Activated T-cell treated with anti-CD3 and anti-CD28 coated beads, Interleukin-2, amount 50 U/mL, for 72 hours (primary cell): ENCODE measurements at regions not wholly inside any gene's neighbourhood (a gene's known extent, or its start where the extent isn't known, plus 50 kb on each side); places are given as distances from the start of the nearest gene placed in this dataset.

Experiments
- ATAC-seq, 2 donors: fragments of 150-1000 bp; cut with Tn5 transposase; replicated peaks in 1 of 2; 2 replicates each; pipeline ENCODE4 v1.10.0; 2021; ENCODE audit warnings: moderate library complexity in 2 of 2, mild to moderate bottlenecking in 1 of 2
- DNase-seq, 2 donors: peaks; one replicate each; pipeline ENCODE4 v3.0.0; 2021 to 2022; ENCODE audit warnings: mixed read lengths in 1 of 2
- H3K27ac Mint-ChIP-seq: one replicate; pipeline ENCODE4 v1.8.0; 2022; ENCODE audit warnings: mild to moderate bottlenecking, moderate library complexity, mixed read lengths
- H3K27me3 Mint-ChIP-seq: one replicate; pipeline ENCODE4 v1.8.0; 2022; ENCODE audit warnings: low read depth, mixed read lengths
- H3K36me3 Mint-ChIP-seq, 2 donors: one replicate each; pipeline ENCODE4 v1.8.0; 2022; ENCODE audit warnings: mixed read lengths in 2 of 2, mild to moderate bottlenecking in 1 of 2; ENCODE audit not compliant: insufficient read depth in 2 of 2
- H3K4me1 Mint-ChIP-seq: one replicate; pipeline ENCODE4 v1.8.0; 2022; ENCODE audit warnings: low read depth, mixed read lengths
- H3K4me3 Mint-ChIP-seq, 2 donors: one replicate each; pipeline ENCODE4 v1.8.0; 2022; ENCODE audit warnings: mild to moderate bottlenecking in 2 of 2, mixed read lengths in 2 of 2, moderate library complexity in 2 of 2
- H3K9me3 Mint-ChIP-seq, 2 donors: one replicate each; pipeline ENCODE4 v1.8.0; 2022; ENCODE audit warnings: mixed read lengths in 2 of 2

DNA sequence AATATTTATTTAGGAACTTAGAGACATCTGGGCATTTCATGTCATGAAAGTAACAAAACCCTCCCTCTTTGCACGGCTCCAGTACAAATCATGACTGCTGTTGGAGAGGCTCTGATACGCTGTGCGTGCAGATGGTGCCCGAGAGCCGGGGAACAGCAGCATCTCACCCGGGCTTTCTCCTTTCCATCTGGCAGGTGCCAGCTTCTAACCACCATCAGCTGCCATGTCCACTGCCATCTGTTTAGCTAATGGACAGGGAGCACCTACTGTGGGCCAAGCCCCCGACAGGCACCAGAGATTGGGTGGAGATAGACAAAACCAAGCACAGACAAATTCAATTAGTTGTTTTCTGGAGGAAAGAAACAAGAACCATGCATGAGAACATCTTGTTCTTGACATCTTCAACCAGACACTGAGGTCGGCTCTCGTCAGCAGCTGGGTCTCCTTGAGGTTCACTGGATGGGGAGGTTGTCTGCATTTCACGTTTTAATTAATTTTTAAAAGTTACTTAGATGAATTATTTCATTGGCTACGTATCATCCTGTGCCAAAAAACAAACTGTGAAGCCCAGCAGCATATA, 323.7 kb downstream of the THBS2 start:
- ATAC-seq (no peak), DNase-seq (no peak)
- no peak overlapping the region for H3K4me3 Mint-ChIP-seq
- peaks cover 13% of the 10 kb centered on the region for H3K27me3 Mint-ChIP-seq
- H3K27ac Mint-ChIP-seq: no peak overlapping the region
- no peaks in the 10 kb centered on the region for H3K36me3 Mint-ChIP-seq
- peaks cover 0 to 4% of the 10 kb centered on the region in 2 donors for H3K9me3 Mint-ChIP-seq
- no peaks in the 10 kb centered on the region for H3K4me1 Mint-ChIP-seq

GRCh38 chr6:168928012-168928411, 325.6 kb downstream of the THBS2 start:
- ATAC-seq: no peak
- no peaks in the 10 kb centered on the region for H3K4me1 Mint-ChIP-seq
- H3K4me3 Mint-ChIP-seq: no peak overlapping the region
- H3K27ac Mint-ChIP-seq: no peak overlapping the region
- H3K36me3 Mint-ChIP-seq: no peaks in the 10 kb centered on the region
- H3K9me3 Mint-ChIP-seq: peaks cover 0 to 4% of the 10 kb centered on the region in 2 donors
- H3K27me3 Mint-ChIP-seq: no peaks in the 10 kb centered on the region
- no peak for DNase-seq

DNA sequence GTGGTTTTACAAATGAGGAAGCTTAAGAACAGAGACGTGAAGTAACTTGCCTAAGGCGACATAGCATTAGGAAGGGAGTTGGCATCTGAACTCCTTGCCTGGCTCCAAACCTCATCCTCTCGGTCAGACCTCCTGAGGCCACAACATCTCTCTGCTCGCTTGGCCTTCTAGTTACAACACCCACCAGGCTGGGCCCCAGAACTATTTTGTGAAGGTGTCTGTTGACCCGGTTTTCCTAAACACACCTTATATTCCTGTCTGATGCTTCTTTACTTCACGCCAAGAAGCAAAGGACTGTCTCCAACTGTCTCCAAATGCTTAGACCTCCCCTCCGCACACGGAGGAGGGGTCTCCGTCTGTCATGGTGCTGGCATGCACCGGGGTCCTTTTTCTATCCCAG, 326.6 kb downstream of the THBS2 start:
- Mint-ChIP-seq H3K36me3 (no peaks in the 10 kb centered on the region), H3K27ac (no peak overlapping the region), H3K4me3 (no peak overlapping the region), H3K9me3 (peaks cover 0 to 4% of the 10 kb centered on the region in 2 donors), H3K4me1 (no peaks in the 10 kb centered on the region), H3K27me3 (no peaks in the 10 kb centered on the region)
- ATAC-seq (no peak), DNase-seq (no peak)

DNA sequence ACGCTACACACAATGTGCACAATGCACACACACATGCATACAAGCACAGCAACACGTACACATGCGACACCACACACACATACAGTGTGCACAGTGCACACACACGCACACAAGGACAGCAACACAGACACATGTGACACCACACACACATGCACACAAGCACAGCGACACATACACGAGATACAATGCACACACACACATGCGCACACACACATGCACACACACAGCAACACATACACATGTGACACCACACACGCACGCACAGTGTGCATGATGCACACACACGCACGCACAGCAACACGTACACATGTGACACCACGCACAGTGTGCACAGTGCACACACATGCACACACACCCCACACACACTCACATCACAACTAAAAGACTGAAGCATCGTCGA, 327.3 kb downstream of the THBS2 start:
- no peak overlapping the region for H3K27ac Mint-ChIP-seq
- peaks cover 0 to 4% of the 10 kb centered on the region in 2 donors for H3K9me3 Mint-ChIP-seq
- no peaks in the 10 kb centered on the region for H3K4me1 Mint-ChIP-seq
- ATAC-seq (no peak), DNase-seq (no peak)
- no peak overlapping the region for H3K4me3 Mint-ChIP-seq
- H3K27me3 Mint-ChIP-seq: no peaks in the 10 kb centered on the region
- no peaks in the 10 kb centered on the region for H3K36me3 Mint-ChIP-seq

- Mint-ChIP-seq H3K9me3 (peaks cover 0 to 4% of the 10 kb centered on the region in 2 donors), H3K4me1 (no peaks in the 10 kb centered on the region), H3K27ac (no peak overlapping the region), H3K27me3 (no peaks in the 10 kb centered on the region), H3K36me3 (no peaks in the 10 kb centered on the region), H3K4me3 (no peak overlapping the region)
- DNase-seq: no peak
- ATAC-seq: no peak
Measured at GRCh38 chr6:168925671-168926070, 328.0 kb downstream of the THBS2 start.

DNA sequence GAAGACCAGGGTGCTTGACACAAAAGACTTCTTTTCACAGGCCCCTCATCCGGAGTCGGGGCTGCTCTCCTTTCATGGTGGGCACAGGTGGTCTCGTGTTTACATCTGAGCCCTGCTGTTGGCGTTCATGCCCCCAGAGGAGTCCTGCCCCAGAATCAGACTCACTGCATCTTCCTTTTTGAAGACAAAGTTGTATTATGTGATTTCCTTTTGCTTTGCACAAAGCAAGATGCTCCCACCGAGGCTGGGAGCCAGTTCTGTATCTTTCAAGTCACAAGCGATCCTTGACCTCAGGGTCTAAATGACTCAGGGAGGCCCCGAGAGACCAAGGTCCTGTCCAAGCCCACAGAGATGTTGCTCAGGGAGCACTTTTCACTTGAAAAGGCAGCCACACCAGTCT, 330.5 kb downstream of the THBS2 start:
- DNase-seq: no peak
- Mint-ChIP-seq H3K4me3 (no peak overlapping the region), H3K36me3 (no peaks in the 10 kb centered on the region), H3K4me1 (no peaks in the 10 kb centered on the region), H3K27me3 (no peaks in the 10 kb centered on the region), H3K9me3 (peaks cover 0 to 4% of the 10 kb centered on the region in 2 donors), H3K27ac (no peak overlapping the region)
- no peak for ATAC-seq

DNA sequence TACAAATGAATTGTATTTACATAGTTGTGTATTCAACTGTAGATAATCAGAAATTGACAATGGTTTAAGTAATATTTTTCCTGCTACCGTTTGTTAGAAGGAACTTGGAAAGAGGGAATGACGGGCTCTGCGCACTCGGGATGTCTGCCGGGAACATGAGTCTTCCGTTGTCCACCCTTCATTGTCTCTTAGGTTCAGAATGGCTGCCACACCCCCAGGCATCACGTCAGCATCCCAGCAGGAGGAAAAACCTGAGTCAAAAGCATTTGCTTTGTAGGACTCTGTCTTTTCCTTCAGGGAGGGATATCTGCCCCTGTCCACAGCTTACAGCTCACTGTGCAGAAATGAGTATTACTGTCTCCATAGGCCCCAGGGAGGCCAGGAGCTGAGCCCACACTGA, 331.2 kb downstream of the THBS2 start:
- DNase-seq: no peak
- no peak for ATAC-seq
- Mint-ChIP-seq H3K4me1 (no peaks in the 10 kb centered on the region), H3K36me3 (no peaks in the 10 kb centered on the region), H3K27ac (no peak overlapping the region), H3K4me3 (no peak overlapping the region), H3K27me3 (no peaks in the 10 kb centered on the region), H3K9me3 (peaks cover 0 to 4% of the 10 kb centered on the region in 2 donors)

DNA sequence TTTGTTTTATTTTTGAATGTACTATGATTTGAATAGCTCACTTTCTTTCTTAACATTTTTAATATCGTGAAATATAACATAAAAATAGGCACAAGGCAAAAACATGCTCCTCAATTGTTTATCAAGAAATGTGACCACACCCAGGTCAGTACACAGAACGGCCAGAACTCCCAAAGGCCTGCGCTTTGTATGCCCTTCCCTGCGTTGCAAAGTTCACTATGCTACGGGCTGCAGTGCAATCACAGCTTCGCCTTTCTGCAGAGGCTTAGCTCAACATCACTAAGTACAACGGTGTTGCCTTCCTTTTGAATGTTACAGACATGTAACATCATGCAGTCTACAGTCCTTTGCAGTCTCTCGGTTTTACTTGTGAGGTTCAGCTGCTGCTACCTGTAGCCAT, 333.4 kb downstream of the THBS2 start:
- H3K4me3 Mint-ChIP-seq: no peak overlapping the region

DNA sequence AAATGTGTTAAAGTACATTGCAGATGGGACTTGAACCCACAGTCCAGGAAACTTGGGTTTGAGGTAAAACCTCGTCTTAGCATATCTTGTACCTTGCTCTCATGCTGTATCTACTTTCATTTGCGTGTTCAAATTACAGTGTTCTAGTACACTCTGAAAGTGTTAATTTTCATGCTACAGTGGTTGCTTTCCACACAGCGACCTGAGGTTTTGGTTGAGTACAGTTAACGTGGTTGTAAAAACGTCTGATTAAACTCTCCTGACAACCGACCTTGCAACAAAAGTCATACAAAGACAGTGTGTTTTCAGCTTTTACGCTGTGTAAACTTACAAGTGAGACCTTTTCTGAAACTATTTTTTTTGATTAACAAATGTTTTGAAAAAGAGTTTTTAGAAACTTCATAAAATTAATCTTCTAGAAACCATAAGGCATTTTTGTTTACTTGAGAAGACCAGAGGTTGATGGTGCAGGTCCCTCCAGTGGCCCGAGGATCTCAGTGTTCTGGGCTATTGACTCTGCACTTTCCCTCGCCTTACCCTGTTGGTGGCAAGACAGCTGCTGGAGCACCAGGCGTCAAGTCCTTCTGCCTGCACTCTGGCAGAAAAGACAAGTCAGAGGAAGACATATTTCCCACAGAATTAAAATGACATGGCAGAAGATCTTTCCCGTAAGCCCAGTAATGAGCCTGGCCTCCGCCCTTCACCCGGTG, 334.0 kb downstream of the THBS2 start:
- H3K27me3 Mint-ChIP-seq: no peaks in the 10 kb centered on the region
- ATAC-seq: no peak
- no peak overlapping the region for H3K4me3 Mint-ChIP-seq

More for the DNA sequence above, 333.4 kb downstream of the THBS2 start:
- Mint-ChIP-seq H3K27ac (no peak overlapping the region), H3K27me3 (no peaks in the 10 kb centered on the region), H3K9me3 (no peaks in the 10 kb centered on the region), H3K36me3 (no peaks in the 10 kb centered on the region), H3K4me1 (no peaks in the 10 kb centered on the region)
- ATAC-seq: no peak
- DNase-seq: no peak

DNA sequence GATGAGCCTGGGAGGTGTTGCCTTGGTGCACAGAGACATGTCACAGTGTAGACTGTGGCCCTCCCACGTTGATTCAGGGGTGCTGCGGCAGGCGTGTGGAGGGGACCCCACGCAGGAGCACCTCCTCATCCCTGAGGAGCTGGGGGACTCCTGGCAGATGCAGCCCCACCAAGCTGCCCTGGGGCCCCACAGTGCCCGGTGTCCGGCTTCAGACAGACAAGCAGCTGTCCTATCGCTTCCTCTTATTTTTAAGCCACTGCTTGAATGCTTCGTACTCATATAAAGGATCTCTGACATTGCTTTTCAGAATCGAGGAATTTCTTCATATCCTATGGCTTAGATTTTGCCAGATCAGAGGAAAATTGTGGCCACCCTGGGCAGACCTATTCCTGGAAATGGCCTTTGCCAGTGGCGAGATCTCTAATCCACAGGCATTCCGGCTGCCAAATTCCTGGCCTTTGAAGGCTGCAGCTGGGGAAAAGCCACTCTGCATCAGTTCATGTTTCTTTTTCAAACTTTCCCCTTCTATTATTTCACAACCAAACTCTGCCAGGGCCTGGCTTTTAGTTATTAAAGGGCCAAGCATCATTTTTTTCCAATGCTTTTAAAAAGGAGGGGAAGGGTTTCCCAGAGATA, 337.0 kb downstream of the THBS2 start:
- Mint-ChIP-seq H3K27ac (no peak overlapping the region), H3K4me1 (no peaks in the 10 kb centered on the region), H3K4me3 (no peak overlapping the region), H3K27me3 (no peaks in the 10 kb centered on the region), H3K9me3 (no peaks in the 10 kb centered on the region), H3K36me3 (no peaks in the 10 kb centered on the region)
- DNase-seq (no peak), ATAC-seq (no peak)

More for the DNA sequence above, 334.0 kb downstream of the THBS2 start:
- no peaks in the 10 kb centered on the region for H3K4me1 Mint-ChIP-seq
- no peaks in the 10 kb centered on the region for H3K36me3 Mint-ChIP-seq
- H3K27ac Mint-ChIP-seq: no peak overlapping the region
- no peak for DNase-seq
- no peaks in the 10 kb centered on the region for H3K9me3 Mint-ChIP-seq

DNA sequence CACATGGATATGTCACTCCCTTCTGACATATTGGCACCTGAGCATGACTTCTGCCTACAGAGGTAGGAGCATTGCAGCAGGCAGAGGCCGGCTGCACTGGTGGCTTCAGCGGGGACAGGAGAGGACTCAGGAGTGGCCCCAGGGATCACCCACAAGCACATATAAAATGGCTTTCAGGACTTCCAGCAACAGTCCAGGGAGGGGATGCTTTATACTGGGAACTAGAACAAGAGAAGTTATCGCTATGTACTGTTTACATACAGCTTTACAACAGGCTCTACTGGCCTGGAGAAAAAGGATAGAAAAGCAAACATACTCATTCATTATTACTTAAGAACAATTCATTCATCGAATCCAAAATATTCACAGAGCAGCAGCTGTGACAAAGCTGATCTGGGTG, 337.8 kb downstream of the THBS2 start:
- Mint-ChIP-seq H3K27ac (no peak overlapping the region), H3K9me3 (no peaks in the 10 kb centered on the region), H3K36me3 (no peaks in the 10 kb centered on the region), H3K27me3 (no peaks in the 10 kb centered on the region), H3K4me1 (no peaks in the 10 kb centered on the region), H3K4me3 (no peak overlapping the region)
- no peak for DNase-seq
- no peak for ATAC-seq

DNA sequence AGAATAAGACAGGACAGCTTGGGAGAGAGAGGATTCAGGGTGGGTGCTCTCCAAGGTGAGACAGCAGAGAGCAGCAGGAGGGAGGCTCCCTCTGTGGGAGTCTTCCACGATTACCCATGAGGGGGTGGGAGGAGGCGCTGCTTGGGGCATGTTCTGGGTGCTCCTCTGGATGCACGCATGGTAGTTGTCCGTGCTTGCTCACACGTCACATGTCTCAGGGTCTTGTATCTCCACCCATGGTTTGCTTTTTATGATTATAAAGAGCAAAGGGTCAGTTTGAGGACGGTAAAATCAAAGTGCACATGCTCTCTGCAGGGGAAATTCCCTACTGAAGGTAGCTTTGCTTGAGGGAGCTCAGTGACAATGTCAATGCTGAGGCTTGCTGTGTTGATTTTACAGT, 338.4 kb downstream of the THBS2 start:
- Mint-ChIP-seq H3K9me3 (no peaks in the 10 kb centered on the region), H3K4me3 (no peak overlapping the region), H3K27me3 (no peaks in the 10 kb centered on the region), H3K4me1 (no peaks in the 10 kb centered on the region), H3K36me3 (no peaks in the 10 kb centered on the region), H3K27ac (no peak overlapping the region)
- DNase-seq: no peak
- ATAC-seq: no peak

DNA sequence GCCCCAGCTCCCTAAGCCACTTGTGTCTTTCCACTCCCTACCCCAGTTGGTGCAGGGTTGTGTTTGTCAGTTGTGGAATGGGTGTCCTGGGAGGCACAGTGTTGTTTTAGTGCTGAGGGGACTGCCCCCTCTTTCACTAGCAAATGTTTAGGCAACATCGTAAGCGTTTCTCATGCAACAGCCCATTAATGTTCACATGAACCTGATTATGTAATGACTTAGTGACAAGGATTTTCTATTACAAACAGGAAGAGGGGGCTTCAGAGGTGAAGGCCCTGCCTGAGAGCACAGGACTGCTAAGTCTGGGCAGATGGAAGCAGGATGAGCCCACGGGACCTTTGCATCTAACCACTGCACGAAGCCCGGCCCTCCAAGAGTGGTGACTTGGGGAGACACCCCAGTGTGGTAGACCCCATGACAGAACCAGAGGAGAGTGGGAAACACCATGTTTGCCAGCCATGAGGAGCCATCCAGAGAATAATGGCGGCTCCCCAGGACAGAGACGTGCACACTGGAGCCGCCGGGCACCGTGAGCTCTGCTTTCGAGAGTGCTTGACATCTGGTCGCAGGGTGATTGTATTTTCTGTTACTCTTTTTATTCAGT, 339.7 kb downstream of the THBS2 start:
- H3K36me3 Mint-ChIP-seq: peaks cover 0 to 1% of the 10 kb centered on the region in 2 donors
- ATAC-seq (no peak), DNase-seq (no peak)
- no peaks in the 10 kb centered on the region for H3K4me1 Mint-ChIP-seq
- no peak overlapping the region for H3K27ac Mint-ChIP-seq
- H3K9me3 Mint-ChIP-seq: peaks cover 0 to 4% of the 10 kb centered on the region in 2 donors
- no peak overlapping the region for H3K4me3 Mint-ChIP-seq
- no peaks in the 10 kb centered on the region for H3K27me3 Mint-ChIP-seq
